Kidney capillary endothelial cell (primary cell): ENCODE measurements at regions not wholly inside any gene's neighbourhood (a gene's known extent, or its start where the extent isn't known, plus 50 kb on each side); places are given as distances from the start of the nearest gene placed in this dataset.
"Not testable (repeated sequence)": the region's sequence is repeated elsewhere in the genome, so short reads cannot be mapped to it uniquely, and the experiment has no call there.

ENCODE experiments used
- DNase-seq: peaks from one replicate; pipeline ENCODE4 v3.0.0-alpha.2; 2018; ENCODE audit warnings: low spot score

DNA sequence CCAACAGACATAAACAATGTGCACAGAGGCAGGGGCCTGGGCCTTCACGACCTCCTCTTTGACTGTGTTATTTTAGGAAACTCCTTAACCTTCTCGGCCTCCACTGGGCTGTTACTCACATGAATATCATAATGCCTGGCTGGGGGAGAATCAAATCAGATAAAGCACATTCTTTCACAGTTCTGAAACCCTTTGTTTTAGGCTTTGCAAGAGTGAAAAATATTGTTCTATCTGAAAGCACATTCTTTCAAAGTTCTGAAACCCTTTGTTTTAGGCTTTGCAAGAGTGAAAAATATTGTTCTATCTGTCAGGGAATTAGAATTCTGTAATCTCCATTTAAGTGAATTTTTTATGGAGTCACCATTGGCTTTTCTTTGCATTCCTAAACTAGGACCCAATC is 50.7 kb upstream of the SYNDIG1 start:
- no peak for DNase-seq

DNA sequence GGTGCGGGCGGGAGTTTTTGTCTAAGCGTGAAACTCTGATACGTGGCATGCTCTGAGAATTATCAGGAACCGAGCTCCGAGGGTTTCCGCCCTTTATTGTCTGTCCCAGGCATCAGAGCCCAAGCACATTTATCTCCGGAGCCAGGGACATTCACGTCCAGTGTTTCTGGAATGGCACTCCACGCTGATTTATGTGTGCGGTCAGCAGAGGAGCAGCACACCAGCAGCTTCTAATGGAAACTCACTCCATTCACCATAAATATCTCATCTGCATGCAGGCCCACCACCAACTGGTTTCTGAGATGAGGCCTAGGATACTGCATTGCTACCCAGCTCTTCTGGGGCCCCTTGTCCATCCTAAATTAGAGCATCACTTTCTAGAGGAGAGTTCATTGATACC is 51.9 kb upstream of the SYNDIG1 start:
- DNase-seq: no peak

DNA sequence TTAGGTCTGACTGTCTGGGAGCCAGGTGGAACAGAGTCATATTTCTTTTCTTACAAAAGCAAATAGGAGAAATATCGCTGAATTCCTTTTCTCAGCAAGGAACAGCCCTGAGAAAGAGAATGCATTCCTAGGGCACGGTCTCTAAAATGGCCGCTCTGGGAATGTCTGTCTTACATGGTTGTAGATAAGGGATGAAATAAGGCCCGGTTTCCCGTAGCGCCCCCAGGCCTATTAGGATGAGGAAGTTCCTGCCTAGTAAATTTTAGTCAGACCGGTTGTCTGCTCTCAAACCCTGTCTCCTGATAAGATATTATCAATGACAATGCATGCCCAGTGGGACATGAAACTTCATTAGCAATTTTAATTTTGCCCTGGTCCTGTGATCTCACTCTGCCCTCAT is 54.0 kb upstream of the SYNDIG1 start:
- not testable (repeated sequence) for DNase-seq

DNA sequence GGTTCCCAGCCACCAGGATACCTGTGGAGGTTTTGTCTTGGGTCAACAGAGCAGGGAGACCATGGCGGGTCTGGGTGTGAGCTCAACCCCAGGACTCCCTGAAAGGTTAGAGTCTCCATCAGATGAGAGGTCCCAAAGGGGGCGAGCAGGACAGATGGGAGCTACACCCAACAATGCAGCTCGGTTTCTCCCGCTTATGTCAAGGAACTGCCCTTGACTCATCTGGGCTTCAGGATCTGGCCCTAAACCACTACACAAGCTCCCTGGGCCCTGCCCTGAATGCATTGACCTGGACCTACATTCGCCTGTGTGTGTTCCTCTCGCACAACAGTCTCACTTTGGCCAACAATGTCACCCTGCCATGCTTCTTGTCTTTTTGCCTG is 57.6 kb upstream of the SYNDIG1 start:
- no peak for DNase-seq

DNA sequence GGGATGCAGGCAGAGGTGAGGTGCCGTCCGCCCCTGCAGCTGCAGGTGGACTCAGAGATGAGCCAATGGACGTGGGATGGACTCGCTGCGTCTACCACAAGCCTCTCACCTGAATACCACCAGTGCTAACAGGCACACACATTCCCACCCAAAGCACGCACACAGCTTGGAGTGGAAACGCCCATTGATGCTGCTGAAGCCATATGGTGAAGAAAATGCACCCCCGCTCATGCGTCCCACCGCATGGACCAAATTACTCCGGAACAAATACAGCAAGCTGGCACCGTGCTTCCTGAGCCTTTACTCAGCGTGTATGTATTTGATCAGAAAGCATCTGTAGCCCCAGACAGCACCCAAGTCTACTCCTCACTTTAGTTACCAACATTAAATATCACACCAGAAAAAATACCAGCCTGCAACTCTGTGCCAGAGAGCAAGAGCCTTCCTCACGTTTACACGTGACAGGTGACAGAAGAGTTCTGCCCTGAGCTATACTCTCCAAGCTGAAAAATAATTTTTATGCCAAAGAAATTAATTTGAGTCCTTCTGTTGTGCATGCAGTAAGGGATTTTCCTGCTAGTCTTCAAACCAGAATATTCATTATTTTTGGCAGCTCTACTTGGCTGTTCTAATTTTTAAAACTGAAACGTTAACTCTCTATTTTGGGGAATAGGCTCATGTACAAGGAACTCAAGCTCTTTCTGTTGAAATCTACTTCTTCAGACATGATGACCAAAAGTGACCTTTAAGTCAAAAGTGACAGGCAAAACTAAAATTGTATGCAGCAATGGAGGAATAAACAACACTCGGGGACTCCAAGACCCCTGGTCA is 58.2 kb upstream of the SYNDIG1 start:
- DNase-seq: no peak

DNA sequence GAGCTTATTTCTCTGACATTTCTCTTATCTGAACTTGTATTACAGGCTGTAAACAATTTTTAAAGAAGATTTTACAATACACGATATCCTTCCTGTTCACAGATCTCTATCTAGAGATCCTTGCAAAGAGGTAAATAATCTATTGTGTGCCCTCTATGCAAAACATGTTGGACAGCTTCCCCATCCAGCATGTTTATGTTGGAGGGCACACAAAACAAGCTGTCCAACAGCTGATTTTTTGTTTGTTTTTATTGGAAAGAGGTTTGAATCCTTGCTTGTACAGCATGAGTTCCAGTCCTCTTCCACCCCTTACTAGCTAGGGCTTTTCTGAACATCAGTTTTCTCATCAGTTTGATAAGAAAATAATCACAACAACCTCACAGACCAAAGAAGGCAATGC is 62.3 kb upstream of the SYNDIG1 start:
- no peak for DNase-seq

DNA sequence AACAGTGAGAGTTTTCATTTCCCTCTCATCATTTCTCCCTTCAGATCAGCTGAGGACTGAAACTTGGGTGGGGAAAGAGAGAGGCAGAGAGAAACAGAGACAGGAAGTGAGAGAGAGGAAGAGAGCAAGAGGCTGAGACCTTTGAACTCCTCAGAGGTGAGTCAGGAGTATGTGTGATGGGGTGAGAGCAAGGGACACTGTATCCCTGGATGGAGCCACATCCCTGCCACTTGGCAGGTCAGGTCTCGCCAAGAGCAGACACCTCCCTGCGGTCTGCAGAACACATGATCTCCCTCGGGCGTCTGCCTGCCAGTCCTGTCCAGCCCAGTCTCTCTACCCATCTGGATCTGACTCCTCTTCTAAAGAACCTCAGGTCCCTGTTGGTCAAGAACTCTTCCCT is 62.7 kb upstream of the SYNDIG1 start:
- no peak for DNase-seq

DNA sequence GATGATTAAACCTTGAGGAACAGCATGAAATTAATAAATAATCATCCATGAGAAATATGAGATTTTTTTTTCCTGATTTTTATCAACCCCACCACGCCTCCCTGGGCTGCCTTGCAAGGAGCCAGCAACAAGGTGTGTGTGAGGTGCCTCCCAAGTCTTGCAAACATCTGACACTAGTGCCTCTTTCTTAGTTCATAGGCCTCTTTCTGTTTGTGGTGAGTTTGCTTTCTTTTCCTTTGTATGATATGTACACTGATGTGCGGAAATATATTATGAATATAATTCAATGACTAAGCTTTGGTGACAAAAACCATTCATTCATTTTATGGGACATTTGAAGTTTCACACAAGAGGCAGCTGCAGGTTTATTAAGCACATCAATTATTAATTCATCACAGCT is 63.2 kb upstream of the SYNDIG1 start:
- DNase-seq: no peak

DNA sequence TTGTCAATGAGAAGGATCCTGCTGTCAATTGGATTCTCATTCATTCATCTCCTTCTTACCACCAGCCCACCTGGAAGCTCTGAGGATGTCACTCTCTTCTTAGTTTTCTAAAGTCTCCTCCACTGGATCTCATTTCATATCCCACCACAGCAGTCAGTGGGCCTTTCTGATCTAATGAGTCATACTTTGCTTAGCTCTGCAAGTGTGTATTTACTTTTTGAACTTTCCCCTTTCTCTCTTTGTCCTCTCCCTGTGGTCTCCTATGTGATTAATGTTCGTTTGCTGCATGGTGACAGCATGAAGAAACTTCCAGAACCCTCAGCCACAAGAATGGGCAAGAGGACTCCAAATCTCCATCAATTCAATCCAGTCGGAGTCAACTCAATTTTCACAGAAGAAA is 63.6 kb upstream of the SYNDIG1 start:
- no peak for DNase-seq

DNA sequence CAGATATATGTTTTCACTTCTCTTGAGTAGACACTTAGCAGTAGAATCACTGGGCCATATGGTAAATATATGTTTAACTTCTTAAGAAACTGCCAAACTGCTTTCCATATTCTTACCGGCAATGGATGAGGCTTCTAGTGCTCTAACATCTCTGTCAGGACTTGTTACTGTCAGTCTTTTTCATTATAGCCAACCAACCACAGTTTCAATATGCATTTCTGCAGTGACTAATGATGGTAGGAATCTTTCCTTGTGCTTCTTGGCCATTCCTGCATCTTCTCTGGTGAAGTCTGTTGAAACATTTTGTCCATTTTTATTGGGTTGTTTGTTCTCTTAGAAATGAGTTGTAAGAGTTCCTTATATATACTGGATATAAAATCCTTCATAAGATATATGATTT is 66.0 kb upstream of the SYNDIG1 start:
- DNase-seq: no peak

DNA sequence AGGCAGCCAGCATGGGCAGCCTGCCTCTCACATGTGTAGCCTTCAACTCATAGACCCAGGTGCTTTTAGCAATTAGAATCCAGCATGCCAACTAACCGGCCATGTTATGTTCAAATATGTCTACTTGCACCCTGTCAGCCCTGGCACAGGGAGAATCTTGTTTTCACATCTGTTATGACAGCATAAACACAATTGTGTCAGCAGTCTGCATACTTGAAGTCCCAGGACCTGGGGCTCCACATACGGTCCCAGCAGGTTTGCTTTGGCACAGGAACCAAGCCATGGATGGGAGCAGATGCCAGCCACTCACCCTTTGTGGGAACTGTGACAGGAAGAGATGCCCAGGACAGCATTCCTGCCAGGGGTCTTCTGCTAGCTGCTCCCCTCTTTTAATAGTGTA is 67.2 kb upstream of the SYNDIG1 start:
- no peak for DNase-seq

DNA sequence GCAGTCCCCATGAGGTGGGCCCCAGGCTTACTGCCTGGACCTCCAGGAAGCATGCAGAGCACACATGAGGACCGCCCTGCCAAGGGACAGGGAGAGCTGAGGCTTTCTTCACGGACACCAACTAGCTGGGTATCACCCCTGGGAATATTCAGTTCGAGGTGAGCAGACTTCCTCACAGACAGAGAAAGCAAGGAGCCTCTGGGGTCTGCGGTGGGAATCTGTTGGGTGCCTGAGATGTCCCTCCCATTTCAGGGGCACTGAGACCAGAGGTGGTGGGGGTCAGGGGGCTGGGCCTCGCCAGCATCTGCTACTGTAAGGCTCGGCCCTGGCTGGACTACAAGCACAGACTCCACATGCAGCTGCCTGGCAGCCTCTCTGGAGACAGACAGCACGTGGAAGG is 74.3 kb upstream of the SYNDIG1 start:
- DNase-seq: no peak

DNA sequence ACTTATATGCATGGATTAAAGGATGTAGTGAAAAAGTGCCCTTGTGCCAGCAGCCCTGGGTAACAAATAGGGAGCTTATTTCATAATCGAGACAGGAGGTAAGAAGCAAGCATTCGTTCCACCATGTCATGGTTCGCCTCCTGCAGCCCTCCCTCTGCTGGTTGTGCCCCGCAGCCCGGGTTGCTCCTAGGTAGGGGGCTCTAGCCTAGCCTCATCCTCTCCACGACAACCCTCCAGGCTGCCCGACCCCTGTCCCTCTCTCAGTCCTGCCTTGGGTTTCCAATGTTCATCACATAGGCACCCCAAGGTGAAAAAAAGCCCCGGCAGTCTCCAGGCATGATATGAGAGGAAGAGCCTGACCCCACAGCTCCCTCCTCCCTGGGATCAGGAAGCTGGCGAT is 75.5 kb upstream of the SYNDIG1 start:
- DNase-seq: no peak

DNA sequence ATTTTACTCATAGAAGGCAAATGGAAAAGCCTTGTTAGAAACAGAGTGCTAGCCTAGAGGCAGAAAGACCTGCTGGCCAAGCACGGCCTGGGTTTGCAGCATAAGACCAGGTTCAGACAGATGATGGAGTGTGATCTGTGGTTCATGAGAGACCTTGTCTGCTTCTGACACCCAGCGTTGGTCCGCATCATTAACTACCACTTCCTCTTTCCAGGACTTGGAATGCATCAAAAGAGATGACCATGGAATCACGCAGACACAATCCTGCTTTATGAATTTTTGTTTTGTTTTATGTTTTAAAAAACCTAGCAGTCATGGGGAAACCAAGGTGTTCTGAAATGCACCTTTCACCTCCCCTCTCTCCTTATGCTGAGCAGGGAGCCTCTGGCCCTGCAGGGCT is 76.8 kb upstream of the SYNDIG1 start:
- DNase-seq: no peak

DNA sequence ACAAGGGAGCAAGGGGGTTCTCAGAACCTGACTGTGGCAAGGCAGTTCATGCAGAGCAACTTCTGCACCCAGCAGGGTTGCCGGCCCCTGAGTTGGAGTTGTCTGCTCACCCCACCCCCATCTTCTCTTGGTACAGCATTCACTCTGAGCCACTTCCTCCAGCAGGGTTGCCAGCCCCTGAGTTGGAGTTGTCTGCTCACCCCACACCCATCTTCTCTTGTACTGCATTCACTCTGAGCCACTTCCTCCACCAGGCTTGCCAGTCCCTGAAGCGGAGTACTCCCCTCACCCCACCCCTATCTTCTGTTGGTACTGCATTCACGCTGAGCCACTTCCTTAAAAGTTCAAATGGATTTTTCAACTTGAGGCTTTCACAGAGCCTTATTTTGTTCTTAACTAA is 79.7 kb upstream of the SYNDIG1 start:
- DNase-seq: peak; percentile 1

DNA sequence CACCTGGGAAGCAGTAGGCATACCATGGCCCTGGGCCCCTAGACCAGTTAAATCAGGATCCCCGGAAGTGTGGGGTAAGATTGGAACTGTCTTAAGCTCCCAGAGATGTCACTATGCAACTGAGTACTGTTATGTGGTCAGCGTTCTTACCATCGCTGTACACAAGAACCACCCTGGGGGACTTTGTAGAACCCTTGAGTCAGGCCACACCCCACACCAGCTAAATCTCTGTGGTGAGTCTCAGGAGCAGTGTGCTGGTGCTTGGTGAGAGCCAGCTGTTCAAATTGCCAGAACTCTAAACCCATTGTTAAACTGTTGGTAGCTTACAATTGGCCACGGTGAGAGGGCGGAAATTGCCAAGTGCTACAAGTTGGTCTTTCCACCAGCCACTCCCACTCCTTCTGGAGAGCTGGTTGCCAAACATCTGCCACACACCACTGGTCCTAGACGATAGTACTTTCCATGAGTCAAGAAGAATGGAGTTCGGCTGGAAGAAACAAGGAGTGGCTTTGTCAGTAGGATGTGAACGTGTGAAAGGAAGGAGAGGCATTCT is 80.5 kb upstream of the SYNDIG1 start:
- no peak for DNase-seq

DNA sequence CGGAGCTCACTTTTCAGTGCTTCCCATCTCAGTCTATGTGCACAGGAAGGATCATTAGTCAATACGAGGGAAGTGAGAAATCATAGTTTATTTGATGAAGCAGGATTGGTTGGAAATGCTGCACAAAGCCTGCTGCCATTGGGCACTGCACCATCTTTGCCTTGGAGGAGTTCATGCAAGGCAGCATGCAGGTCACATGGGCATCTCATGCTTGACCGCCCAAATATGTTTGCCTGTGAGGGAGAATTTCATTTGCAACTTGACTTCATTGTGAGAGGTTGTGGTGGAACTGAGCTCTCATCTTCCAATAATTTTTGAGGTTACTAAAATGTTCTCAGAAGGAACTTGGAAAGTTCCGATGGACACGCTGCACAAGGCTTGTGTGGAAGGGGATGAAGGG is 83.9 kb upstream of the SYNDIG1 start:
- no peak for DNase-seq

DNA sequence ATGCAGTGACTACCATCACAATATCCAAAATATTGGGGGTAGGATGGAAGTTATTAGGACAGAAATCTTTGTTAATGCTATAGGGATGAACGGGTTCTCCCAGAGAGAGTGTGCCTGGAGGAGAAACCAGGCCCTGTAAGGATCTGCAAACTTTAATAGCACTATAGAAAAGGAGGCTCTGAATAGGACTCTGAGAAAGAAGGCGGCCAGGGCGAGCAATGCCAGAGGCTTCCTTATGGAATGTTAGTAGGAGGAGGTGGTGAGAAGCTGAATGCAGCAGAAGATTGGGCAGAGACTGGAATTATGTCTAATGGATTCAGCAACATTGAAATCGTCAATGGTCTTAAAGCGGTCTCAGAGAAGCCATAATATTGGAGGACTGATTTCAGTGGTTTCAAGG is 84.6 kb upstream of the SYNDIG1 start:
- no peak for DNase-seq

DNA sequence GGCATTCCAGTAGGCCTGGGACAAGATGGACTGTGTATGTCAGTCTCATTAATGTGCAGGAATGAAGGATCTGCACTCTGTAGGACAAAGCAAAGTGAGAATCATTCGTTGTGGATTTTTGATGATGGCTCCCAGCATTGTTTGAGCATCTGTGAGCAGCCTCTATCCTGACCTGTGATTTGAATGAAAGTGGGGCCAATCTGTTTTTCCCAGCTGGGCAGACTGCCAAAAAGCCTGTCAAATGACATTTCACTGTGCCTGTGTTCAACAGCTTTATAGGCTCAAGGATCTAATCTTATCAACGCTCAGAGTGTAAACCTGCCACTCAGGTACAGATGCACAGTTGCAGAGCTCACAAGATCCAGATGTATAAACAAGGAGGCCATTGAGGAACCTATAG is 86.7 kb upstream of the SYNDIG1 start:
- DNase-seq: no peak

DNA sequence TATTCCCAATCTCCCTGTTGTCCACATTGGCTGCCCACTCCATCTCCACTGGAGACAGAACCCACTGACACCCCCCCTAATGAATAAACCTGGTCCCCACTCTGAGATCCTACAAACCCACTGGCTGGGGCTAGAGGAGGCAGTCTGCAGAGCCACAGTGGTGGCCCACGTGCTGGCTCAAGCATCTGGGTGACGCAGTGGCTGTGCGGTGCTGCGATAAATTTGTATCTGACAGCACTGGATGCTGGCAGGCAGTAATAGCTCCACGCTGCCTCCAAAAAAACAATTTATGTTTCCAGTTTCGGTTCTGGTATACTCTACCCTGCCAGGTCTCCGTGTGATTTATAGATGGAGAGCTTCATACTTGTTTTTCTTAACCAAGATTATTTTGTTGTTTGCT is 87.1 kb upstream of the SYNDIG1 start:
- DNase-seq: no peak

DNA sequence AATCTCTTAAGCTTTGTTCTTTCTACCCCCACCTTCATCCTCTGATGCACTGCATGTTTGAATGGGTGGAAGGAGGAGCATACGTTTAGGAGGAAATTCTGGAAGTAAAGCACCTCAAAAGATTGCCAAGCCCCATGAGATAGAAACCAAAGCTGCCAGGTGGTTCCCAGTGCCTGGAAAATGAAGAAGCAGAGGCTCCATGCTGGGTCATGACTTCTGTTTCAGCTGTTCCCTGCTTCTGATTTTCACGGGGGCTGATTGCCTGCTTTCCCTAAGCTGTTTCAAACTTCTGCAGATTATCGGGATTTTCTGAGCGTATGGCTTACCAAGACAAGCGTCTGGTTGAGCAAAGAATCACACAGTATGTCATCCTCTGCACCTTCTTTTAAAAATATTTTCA is 87.5 kb upstream of the SYNDIG1 start:
- DNase-seq: no peak

DNA sequence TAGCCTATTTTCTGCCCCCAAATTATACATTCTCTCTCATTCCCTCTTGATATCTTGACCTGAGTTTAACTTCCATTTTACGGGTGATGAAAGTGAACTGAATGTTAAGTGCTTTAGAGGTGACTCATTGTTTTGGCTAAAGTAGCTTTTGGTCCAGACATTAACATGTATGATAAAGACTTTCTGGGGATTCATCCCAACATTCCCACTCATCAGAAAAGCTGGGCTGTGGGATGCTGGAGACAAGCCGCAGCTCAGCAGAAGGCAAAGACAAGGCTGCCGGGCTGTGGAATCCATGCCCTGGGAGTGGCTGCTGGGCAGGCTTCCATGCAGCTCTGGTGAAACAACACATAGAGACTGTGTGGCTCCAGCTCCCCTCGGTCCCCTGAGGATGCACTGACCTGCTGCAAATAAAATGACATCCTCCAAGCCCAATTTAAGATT is 89.9 kb upstream of the SYNDIG1 start:
- no peak for DNase-seq

DNA sequence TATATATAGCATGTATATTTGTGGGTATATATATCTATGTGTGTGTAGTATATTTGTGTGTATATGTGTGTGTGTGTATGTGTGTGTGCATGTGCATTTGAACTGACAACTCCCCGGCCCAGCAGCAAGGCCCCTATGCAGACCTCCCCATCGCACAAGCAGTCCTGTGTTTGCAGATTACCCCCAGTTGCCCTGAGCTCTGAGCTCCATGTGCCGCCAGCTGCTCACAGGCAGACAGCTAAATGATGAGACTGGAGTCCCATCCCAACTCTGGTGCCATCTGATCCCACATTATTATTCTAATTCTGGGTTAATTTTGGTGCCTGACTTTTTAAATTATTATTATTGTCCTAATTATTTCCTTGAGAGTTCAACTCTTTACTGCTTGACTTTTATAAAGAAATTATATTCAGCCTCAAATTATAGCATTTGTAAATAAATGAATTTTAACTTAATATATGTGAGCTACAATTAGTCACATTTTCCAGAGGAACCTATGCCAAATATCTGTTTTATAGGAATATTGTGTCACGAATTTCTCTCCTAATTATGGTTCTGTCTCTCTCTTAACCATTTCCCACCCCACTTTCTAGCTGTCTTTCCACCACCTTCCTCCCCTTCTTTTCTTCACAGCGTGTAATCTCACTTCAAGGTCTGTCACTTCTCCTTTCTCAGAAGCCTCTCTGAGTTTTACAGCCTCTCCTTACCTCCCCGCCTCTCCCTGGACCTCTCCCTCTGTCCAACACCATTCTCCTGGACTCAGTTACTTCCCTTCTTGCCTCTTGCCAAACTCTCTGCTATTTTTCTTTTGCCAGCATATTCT is 90.6 kb upstream of the SYNDIG1 start:
- DNase-seq: no peak
